NCI-H2029 (cell line): ENCODE measurements at regions not wholly inside any gene's neighbourhood (a gene's known extent, or its start where the extent isn't known, plus 50 kb on each side); places are given as distances from the start of the nearest gene placed in this dataset.

Experiments
- DNase-seq: peaks from one replicate; lab custom pipeline; 2025; lab: John Stamatoyannopoulos, UW

DNA sequence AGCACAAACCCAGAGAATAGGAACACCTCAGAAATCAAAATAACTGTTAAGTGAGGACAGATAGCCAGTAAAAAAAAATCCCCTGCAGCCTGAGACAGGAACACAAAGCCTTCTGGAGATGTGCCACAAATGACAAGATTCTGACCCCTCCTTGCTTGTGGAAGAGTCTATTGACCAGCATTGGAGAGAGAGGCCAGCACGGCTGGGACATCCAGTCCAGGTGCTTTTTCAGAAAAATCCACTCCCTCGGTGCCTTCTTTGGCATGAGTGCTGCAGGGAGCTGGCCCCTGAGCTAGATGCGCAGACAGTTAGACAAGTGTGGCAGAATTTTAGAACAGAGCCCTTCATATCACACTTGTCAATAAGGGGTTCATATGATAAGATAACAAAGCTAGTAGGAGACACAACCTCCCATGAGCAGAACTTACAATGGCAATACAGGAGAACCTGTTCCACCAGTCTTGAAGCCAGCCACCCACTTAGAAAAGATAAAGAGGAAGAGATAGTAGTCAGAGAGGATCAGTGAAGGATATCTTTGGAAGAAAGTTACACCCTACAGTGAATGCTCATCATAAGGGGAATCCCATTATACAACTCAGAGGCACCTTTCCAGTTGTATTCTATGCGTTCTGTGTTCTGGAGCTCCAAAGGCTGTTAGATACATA lies 298.4 kb downstream of the TLE1 start:
- no peak for DNase-seq

DNA sequence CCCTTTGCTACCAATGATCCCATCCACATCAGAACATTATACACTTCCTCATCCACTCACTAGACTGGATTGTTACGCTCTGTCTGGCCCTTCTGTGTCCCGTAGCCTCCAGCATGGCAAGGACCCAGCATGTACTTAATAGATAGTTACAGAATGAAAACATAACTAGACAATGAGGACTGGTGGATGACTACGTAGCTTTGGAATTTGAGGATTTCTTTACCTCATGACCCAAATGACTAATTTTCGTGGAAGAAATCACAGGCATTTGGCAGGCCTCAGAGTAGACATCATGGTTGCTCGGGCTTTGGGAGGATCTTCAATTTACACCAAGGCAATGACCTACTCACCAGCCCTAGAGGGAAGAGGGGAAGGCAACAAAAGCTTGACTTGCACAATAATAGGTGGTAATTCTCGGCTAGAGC lies 299.8 kb downstream of the TLE1 start:
- DNase-seq: peak; percentile 33

DNA sequence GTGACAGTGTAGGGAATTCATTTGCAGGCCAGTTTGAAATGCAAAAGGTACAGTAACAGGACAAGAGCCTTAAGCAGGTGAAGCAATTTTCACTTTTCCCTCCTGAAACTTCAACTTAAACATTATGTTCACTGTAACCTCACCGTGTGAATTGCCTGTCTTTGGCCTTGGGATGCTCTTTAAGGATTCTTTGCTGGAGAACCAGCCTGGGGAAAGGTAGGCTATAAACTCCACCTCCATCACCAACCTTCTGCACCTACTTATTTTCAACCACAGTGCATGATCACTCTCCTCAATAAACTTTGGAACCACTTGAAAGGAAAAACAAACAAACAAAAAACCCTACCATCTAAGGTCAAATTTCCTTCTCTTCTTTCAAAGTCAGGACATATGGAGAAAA lies 300.5 kb downstream of the TLE1 start:
- DNase-seq: no peak

DNA sequence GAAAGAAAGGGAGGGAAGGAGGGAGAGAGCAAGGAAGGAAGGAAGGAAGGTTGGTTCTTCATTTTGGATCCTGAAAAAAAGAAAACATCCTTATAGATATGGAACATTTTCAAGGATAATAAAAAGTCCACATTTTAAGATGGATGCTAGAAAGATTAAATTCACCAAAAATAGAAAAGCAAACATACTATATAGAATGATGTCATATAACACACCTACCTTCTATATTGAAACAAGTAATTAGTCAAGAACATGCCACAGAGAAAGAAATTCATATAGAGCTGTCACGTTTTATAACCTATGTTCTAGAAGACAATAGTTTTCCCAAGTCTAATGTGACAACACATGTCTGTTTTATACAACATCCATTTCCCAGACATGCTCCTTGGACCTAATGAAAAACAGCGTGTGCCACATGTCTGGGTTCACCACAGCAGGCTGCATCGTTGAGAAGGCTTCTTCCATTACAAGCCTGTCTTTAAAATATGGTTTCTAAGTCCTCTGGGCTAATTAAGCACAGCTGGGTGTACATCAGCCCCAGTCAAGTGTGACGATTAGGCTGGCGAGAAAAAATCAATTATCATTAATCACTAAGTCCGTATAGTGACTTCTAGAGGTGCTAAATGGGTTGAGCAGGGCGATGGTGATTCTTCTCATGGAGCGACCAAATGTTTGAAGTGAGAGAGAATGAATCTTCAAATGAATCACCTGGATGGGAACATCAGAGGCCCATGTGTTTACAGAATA lies 301.8 kb downstream of the TLE1 start:
- DNase-seq: no peak

DNA sequence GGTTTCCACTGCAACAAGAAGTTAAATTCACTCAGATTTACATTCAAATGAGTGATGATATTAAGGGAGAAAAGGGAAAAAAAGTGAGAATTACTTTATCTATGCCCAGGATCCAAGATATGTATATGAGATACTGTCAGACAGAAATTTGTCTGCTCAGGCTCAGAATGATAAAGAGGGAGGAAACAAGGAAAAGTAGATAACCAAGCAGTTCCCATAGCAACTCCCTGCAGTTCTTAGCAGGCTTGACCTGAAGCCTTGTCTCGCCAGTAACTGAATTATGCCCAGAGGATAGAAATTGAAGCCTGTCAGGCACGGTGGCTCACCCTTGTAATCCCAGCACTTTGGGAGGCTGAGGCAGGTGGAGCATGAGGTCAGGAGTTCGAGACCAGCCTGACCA lies 304.4 kb downstream of the TLE1 start:
- DNase-seq: no peak

DNA sequence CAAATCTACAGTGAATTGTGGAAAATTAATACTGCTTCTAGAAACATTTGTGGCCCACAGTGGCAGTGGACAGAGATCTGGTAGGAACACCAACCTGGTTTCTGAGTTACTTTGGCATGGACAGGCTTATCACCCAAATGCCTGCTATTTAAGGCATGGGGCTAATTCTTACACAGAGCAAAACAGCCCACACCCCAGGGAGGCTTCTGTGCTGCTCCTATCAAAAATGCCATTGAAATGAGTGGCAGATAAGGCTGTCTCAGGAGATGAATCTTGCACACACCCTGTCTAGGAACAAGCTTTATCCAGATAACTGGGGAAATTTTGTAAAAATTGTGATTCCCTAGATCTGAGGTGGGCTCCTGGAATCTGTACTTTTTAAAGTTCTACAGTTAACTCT lies 307.1 kb downstream of the TLE1 start:
- no peak for DNase-seq

DNA sequence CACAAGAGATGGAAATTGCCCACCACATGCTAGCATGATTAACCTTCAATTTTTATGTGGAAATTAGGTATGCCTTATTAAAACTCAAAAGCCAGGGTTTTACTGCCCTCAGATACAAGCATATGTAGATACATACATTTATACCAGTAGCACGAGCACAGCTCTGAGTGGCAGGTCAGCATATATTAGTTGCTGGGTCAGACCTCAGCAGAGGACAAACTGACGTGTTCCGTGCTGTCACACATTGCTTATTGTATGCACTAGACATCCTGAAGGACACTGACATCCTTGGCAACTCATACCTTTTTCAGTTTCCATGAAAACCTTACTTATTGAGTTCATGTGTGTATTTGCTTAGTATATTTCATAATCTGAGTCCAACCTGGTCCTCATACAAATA lies 307.7 kb downstream of the TLE1 start:
- no peak for DNase-seq

DNA sequence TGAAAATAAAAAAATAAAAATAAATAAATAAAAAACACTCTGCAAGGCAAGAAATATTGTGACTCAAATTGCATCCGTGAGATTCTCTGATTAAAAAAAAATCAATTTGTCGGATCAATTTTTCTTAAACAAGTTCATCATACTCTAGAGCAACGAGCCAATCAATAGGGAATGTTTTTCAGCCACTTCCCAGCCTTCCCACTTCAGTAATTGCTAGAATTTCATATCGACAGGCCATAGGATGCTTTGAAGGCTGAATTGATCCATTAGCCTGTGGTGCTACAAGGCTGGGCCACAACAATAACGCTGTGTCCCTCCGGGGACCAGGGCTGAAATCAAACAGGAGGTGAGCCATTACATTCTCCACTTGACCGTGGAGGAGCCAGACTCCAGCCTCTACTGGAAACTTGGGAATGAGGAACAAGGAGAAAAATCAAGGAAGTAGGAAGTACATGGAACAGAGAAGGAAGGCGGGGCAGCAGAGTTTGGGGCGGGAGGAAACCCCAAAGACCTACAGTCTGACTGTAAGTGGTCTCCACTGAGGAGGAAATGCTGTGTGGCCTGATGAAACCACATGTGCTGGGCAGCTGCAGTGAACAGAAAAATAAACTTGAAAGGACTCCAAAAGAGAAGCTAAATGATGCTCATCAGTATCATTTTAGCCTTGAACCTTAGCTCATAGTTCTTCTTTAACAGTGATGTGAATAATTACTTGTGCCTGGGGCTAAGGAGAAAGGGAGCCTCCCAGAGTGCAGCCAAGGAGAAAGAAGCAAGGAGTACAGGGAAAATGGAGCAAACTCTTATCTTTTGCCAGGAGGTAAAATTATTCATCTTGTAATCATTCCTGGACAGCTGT lies 308.6 kb downstream of the TLE1 start:
- no peak for DNase-seq

DNA sequence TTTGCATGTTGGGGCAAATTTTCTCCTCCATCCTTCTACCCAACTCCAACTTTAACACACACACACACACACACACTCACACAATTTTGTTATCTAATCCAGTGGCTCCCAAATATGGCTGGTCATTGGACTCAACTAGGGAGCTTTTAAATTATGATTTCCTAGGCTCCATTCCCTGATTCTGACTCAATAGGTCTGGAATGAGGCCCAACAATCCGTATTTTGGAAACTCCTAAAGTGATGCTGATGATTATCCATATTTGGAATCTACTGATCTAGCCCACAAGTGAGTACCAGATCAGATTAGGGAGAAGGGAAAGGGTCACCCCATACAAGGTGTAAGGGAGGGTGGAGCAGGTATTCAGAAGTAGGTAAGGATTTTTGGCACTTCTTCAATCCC lies 309.7 kb downstream of the TLE1 start:
- DNase-seq: no peak

DNA sequence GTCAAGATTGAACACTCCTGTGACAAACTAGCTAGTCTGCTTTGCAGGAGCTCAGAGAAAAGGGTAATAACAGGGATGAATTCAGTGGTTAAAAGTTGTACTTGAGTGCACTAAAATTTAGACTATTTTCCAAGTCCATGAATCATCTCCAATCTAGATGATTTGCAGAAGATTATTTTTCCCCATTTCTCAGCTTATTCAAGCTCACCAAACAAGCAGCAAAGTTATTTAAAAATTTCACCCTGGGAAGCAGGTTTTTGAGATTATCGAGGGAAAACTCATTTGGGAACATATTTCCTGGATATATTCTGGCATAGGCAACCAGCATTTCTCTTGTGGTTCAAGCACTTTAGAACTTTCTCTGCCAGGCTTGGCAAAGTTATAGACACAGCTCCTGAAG lies 311.4 kb downstream of the TLE1 start:
- DNase-seq: no peak

DNA sequence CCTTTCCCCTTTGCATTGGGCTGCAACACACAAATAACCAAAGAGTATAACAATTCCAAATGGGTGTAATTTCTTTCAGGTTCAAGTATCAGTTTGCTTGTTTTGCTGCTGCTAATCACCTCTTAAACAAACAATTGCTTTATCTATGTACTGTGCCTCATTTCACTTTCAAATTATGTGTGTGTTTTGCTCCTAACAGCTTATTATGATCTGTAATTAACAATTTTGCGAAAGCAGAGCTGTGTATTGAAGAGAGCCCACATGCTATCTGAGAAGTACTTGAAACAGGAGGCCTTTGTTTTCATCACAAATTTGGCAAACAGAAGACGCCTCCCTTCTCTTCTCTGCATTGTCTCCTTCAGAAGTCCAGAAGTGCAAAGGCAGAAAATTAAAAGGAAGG lies 312.0 kb downstream of the TLE1 start:
- peak; percentile 12 for DNase-seq

DNA sequence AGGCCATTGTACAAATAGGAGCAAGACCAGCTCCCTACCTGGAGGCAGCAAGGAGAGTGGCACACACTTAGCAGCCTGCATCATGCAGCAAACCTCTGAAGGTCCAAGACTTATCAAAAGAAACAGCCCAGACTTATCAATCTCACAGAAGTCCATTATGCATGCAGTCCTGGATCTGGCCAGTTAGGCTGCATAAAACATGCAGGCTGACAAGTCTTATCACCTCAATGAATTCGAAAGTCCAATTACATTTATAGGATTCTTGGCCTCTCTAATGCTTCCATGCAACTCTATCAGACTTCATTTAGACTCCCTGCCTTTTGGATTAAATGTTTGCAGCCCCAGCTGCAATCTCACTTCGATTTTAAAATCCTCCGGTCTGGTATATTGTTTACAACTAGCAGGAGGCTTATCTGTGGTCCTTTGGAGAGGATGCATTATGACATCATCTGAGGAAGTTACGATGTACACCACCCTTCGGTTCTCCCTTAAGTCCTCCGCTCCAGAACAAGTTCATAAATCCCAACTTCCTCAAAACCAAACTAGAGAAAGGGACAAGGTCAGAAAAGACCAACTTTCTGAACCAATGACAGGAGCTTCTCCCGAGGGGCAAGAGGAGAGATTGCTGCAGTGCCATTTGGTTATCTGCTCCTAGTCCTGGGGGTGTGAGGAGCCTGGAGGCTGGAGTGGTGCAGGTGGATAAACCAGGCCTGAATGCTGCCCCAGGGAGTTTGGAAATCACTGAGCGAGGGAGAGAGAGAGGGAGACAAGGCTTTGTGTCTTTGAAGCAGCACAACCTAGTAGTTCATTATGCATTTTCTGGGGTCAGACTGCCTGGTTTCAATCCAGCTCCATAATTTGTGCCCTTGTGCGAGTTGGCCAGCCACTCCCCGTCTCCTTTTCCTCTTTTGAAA lies 313.9 kb downstream of the TLE1 start:
- DNase-seq: no peak

DNA sequence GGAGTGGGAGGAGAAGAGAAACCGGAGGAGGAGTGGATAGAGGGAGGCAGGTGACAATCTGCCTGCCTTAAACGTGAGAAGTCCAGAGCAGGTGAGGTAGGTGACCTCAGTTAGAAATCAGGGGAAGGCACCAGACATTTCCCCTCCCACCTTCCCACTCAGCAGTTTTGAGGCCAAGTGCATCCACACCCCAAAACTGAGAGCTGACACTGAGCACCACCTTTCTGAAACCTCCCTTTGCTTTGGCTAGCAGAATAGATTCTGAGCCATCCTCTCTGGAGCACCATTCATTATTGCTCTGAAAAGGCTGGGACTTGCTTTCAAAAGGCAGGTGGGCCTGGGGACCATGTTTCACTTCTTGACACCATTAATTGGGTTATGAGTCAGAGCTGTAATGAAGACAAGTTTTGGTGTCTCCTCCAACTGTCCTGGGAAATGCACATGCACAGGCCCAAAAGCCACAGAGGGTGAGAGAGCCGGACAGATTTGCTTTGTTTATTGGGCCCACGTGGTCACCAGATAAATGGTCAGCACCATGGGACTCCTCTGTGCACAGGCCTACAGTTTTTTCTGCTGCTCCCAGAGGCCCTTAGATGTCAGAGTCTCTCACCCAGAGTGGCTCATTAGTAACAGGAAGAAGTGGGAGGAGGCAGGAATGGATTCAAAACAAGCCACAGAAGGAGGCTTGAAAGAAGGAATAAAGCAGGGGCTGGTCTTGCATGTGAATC lies 314.7 kb downstream of the TLE1 start:
- DNase-seq: no peak

DNA sequence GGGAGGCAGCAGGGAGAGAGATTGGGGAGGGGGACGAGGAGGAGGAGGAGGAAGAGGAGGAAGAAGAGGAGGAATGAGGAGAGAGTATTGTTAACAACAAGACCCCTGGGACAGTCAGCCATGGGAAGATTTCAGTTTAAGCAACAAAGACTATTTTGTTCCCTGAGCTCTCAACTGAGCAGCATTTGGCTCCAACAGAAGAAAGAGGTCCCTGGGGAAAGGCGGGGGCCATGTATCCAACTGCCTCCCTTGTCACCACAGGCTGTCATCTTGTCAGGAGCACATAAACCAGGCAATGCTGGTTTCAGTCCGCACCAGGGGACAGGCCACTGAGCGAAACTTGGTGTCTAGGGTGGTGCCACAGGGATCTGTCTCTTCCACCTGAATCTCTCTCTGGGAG lies 316.1 kb downstream of the TLE1 start:
- no peak for DNase-seq

DNA sequence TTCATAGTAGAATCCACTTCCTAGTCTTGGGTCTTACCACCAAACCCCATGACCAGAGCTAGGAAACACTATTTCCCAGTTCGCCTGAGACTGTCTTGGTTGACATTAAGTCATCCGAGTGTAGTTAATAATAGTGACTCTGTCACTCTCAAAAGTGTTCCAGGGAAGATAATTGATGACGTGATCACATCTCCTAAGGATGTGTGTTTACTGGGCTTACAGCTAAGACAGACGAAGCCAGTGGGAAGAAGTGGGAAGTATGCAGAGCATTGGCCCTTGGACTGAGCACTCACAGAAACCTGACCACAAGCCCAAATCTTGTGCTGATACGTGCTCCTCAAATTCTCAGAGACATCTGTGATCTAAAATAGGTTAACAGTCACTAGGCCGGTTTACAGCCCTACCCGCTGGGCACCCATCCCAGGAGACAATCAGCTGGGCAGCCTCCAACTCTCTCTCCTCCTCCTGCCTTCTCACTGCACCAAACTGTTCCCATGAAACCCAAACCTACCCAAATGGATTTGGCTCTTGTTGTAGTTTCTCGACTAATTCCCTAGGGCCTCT lies 316.6 kb downstream of the TLE1 start:
- DNase-seq: no peak

DNA sequence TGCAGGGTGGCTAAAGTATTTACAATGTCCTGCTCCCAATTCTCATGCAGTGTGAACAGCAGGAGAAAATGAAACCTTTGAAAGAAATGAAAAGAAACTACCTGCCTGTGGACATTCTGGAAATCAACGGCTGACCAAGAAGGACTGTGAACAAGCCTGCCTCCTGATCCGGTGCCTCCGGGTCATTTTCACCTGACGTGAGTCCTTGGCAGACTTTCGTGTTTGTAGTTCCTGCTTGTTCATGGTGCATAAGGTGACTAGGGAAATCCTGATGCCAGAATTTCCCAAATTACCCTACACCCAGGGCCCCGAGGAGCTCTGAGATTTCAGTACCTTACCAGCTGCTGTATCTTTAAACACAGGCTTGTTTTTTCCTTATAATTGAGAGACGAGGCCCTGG lies 317.5 kb downstream of the TLE1 start:
- no peak for DNase-seq

DNA sequence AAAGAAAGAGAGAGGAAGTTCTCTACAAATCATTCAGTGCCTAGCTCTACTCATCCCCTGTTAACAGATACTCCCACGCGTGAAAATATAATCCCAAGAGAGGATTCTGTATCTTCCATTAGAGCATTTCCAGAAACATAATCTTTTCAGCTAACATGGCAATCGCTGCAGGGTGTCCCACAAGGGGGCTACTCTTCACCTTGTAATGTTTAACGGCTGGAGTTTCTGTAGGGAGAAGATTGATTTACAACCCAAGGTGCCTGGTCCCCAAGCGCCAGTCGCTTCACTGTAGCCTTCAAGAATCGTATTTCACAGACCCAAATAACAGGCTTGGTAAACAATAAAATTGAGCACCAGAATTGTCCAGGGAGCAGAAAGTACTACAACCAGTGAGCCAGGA lies 318.7 kb downstream of the TLE1 start:
- DNase-seq: no peak

DNA sequence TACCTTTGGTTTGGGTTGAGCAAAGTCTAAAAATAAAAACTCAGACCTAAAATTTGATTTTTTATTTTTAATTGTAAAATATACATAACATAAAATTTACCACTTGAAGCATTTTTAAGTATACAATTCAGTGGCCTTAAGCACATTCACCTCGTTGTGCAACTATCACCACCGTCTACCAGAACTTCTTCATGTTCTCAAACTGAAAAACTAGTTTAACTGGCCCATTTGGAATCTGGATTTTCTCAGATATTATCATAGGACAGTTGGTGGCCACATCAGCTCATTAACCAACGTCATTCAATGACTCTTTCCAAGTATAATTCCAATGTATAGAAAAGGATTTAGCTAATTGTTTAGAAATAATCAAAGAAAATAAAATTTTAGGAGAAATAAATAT lies 319.3 kb downstream of the TLE1 start:
- no peak for DNase-seq

DNA sequence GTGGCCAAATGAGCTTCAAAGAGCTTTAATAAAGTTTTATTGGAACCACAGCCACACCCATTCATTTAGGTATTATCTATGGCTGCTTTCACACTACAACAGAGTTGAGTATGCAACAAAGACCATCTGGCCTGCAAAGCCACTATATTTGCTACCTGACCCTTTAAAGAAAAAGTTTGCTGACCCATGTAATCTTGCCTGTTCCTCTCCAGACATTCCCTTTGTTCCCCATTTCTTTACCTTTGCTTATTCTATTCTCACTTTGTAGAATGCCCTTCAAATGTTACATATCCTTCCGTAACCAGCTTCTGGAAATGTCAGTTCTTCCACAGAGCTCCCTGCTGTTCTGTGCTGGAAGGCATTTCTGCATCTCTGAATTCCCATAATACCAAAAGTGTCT lies 320.2 kb downstream of the TLE1 start:
- DNase-seq: no peak

DNA sequence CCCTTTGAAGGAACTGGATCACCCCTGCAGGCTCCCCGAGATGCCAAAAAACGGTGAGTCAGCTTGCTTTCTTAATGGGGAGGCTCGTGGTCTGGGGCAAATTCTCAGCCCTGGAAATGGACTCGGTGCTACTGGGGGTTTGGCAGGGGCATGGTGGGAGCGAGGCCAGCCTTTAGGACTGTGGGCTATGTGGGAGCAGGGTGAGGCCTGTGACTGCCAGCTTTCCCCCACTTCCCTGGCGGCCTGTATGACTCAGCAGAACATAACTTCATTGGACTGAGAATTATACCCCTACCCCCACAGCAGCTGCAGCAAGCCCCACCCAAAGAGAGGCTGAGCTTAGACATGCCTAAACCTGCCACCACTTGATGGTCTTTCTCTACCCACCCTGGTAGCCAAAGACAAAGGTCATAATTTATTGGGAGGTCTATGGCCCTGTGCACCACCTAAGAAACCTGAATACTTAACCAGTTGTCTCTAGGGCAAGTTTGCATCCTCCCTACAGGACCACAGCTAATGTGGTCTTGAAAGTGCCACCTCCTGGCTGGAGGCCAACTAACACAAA lies 325.3 kb downstream of the TLE1 start:
- no peak for DNase-seq

DNA sequence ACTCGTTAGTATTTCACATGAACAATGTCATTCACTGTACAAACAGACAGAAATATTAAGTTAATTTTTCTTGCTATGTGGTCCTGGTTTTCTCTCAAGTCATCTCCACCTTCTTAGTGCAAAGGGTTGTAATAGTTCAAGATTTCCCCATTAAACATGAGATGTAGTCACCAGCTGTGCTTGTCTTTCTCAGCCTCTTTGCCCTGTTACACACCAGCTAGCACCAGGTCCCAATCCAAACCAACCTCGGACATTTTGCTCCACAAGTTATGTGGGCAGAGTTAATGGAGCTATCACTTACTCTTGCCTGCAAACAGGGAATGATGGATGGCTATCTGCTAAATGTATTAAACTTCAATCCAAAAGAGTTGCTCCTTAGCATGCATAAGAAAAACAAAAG lies 328.1 kb downstream of the TLE1 start:
- DNase-seq: no peak
